ENCODE measurements at regions not wholly inside any gene's neighbourhood (a gene's known extent, or its start where the extent isn't known, plus 50 kb on each side); places are given as distances from the start of the nearest gene placed in this dataset.

DNA sequence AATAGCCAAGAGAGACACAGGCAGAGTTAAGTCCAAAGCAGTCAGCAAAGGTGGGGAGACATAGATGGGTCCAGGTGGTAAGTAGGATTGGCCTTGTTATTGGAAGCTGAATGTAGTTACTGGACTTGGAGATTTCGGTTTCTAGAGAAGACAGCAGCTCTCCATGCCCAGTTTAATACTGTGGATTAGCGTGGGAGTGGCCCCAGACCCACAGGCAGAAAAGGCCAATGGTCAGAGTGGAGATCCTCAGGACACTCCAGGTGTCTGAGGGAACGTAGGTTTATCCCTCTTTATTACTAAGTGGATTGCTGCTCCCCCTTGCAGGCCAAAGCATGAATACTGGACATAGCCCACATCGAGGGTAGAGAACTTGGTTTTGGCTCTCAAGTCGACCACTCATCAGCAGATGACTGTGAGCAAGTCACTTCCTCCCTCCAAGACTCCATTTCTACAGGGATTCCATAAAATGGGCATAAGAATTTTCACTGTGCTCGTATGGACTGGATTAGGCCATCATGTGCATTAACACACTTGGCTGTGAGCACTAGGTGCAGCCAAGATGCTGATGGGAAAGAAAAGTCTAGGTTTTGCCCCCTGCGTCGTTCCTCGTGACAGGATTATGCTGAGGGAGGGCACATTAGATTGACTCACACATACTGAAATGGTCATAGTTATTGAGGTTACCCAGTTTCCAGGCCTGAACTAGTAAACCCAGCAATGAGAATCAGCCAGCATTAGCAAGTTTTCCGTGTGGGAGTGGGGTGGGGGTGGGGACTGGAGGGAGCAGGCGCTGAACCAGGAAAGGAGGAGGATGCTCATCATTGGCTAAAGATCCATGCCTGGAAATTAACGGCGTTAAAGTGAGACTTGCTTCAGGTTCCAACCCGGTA, 225.2 kb upstream of the TPRG1 start:
- H3K36me3 ChIP-seq = no peaks in the 10 kb centered on the region
- no peak for DNase-seq (ENCODE audit: low spot score in 2 of 2)
- no peaks in the 10 kb centered on the region for H3K27me3 ChIP-seq
- peak overlapping the region; percentile 99 for H3K27ac ChIP-seq
- peaks cover 5 to 37% of the 10 kb centered on the region in 2 donors for H3K4me1 ChIP-seq
- intact Hi-C loops (cut with DNase I; ENCODE audit: low total_unique reads) = loop anchor here (5.0 kb wide), 1 partner anchor 1204 kb away; no protein-coding TSS in a partner anchor
- H3K9me3 ChIP-seq = no peaks in the 10 kb centered on the region
- TF ChIP-seq, protein P1, sequence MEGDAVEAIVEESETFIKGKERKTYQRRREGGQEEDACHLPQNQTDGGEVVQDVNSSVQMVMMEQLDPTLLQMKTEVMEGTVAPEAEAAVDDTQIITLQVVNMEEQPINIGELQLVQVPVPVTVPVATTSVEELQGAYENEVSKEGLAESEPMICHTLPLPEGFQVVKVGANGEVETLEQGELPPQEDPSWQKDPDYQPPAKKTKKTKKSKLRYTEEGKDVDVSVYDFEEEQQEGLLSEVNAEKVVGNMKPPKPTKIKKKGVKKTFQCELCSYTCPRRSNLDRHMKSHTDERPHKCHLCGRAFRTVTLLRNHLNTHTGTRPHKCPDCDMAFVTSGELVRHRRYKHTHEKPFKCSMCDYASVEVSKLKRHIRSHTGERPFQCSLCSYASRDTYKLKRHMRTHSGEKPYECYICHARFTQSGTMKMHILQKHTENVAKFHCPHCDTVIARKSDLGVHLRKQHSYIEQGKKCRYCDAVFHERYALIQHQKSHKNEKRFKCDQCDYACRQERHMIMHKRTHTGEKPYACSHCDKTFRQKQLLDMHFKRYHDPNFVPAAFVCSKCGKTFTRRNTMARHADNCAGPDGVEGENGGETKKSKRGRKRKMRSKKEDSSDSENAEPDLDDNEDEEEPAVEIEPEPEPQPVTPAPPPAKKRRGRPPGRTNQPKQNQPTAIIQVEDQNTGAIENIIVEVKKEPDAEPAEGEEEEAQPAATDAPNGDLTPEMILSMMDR (IDR thresholded peaks at IDR 0.05) = no peak
- TF ChIP-seq POLR2A (IDR thresholded peaks at IDR 0.05) (no peak), POLR2AphosphoS5 (IDR thresholded peaks at IDR 0.05) (peak in 1 of 3 donors; percentile 46)
- H3K4me3 ChIP-seq = peak overlapping the region; percentile 32 to 65 (median 61)

DNA sequence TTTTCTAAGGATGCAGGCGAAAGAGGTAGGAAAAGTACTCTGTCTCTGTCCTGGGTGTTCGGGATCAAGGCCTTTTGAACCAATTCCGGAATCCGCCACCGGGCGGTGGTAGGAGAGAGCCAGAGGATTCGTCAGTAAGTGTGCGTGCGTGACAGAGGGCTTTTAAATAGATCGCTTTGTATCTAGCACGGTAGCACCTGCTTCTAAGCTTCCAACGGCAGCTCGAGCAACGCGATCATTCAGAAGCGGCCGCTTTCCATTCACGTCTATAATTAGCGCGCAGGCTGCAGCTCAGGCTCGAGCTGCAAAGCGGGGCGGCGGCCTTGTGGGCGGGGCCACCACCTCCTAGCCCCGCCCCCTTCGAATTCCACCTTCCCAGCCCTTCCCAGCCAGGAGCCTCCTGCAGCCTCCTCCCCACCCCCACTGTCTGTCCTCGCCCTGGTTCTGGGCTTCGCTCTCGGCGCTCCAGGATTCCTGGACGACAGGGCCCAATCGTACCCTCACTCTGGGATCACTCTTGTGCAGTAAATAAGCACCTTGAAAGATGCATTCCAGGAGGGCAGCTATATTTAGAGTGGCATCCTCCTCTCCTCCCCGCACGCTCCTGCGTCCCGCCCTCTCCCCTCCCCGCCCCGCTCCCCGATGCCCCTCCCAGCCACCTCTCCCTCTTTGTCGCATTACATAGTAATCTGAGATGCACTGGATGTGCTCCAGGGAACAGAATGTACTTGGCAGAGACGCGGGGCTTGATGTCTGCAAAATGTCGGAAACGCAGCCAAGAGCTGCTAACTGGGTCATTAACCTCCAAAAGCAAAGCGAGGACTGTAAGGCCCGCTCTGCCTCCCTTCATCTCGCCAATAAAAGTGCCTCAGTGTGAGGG, 224.1 kb upstream of the TPRG1 start:
- Histone ChIP-seq H3K4me3 (peak overlapping the region; percentile 32 to 65 (median 61)), H3K27me3 (no peaks in the 10 kb centered on the region), H3K36me3 (no peaks in the 10 kb centered on the region), H3K27ac (peak overlapping the region; percentile 99), H3K4me1 (peaks cover 5 to 37% of the 10 kb centered on the region in 2 donors), H3K9me3 (no peaks in the 10 kb centered on the region)
- peak; percentile 95 to 98 for DNase-seq (ENCODE audit: low spot score in 2 of 2)
- peak; percentile 96 to 99 (median 99) for TF ChIP-seq POLR2AphosphoS5 (IDR thresholded peaks at IDR 0.05)
- TF ChIP-seq, protein P1 (IDR thresholded peaks at IDR 0.05) = peak; percentile 61 to 82 (median 69)
- peak; percentile 54 for TF ChIP-seq POLR2A (IDR thresholded peaks at IDR 0.05)
- intact Hi-C loops (cut with DNase I; ENCODE audit: low total_unique reads) = loop anchor here (5.0 kb wide), 1 partner anchor 1205 kb away; no protein-coding TSS in a partner anchor

DNA sequence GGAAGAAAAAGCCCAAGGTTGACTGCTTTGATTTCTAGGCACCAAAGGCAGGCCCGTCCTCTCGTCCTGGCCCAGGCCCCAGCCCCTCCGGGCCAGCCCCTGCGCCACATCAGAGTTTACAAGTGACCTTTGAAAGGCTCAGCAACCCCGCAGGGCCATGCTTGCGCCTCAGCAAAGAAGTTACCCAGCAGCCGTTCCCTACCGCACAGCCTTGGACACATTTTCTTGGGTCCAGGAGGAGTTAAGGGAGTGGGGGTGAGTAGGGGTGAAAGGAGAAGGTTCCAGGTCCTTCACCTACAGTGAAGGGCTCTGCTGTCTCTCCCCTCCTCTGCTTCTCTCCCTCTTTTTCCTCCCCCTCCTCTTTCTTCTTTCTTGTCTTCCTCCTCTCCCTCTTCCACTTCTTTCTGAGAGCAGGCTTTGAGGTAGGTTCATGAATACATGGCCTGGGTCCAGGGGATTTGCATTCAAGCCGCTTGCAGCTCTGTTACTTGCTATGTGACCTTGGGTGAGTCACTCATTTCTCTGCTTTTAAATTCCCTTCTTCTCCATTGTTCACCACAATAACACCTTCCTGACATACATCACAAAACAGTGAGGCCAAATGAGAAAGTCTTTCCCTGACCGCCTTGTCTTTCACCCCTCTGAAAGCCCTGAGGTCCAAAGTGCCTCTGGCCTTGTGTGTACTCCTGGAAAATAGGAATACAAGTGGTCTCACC, 223.3 kb upstream of the TPRG1 start:
- DNase-seq (ENCODE audit: low spot score in 2 of 2) = peak in 1 of 2 donors; percentile 60
- no peaks in the 10 kb centered on the region for H3K36me3 ChIP-seq
- peaks cover 5 to 37% of the 10 kb centered on the region in 2 donors for H3K4me1 ChIP-seq
- intact Hi-C loops (cut with DNase I; ENCODE audit: low total_unique reads) = loop anchor here (5.0 kb wide), 1 partner anchor 1206 kb away; no protein-coding TSS in a partner anchor
- H3K27ac ChIP-seq = peak overlapping the region; percentile 99
- H3K4me3 ChIP-seq = peak overlapping the region; percentile 4 to 65 (median 61)
- no peaks in the 10 kb centered on the region for H3K9me3 ChIP-seq
- no peaks in the 10 kb centered on the region for H3K27me3 ChIP-seq
- TF ChIP-seq POLR2A (IDR thresholded peaks at IDR 0.05) (no peak), POLR2AphosphoS5 (IDR thresholded peaks at IDR 0.05) (peak in 1 of 3 donors; percentile 5)

DNA sequence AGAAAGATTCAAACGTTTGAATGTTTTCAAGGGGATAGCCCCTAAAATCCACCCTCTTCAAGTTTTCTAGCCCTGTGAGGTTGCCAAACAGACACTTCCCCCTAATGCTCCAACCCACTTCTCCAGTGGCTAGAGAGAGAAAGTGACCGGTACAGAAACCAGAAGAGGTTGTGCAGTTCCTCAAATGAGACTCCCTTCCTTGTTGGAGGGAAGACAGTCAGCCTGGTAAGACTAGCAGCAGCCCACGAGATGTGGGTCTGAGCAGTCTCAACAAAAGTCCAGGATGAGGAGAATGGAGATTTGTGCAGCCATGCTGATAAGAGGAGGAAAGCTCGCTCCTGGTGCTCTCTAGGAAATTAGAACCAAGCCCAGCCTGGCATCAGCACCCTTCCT, 222.8 kb upstream of the TPRG1 start:
- no peak for DNase-seq (ENCODE audit: low spot score in 2 of 2)
- Histone ChIP-seq H3K36me3 (no peaks in the 10 kb centered on the region), H3K9me3 (no peaks in the 10 kb centered on the region), H3K27ac (peak overlapping the region; percentile 99), H3K27me3 (no peaks in the 10 kb centered on the region), H3K4me1 (peaks cover 5 to 37% of the 10 kb centered on the region in 2 donors), H3K4me3 (peak overlapping the region; percentile 4 to 65 (median 61))
- intact Hi-C loops (cut with DNase I; ENCODE audit: low total_unique reads) = loop anchor here (5.0 kb wide), 1 partner anchor 1207 kb away; no protein-coding TSS in a partner anchor
- TF ChIP-seq, protein P1 (IDR thresholded peaks at IDR 0.05) = no peak
- TF ChIP-seq POLR2AphosphoS5 (IDR thresholded peaks at IDR 0.05) = no peak
- TF ChIP-seq POLR2A (IDR thresholded peaks at IDR 0.05) = no peak

DNA sequence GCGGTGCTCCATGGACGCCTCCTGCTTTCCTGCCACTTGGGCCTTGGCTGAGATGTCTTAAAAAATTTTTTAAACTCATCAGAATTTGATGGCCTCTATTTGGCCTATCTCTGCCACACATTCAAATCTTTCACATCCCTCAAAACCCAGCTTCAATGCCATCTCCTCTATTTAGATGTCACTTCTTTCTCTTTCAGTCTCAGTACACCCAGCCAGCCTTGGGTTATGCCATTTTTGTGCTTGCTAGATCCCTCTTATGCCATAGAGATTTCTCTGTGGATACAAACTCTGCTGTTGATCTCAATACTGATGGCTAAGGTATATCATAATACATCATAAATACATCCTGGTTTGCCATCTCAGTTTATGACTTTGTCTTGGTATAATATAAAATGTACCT, 222.3 kb upstream of the TPRG1 start:
- intact Hi-C loops (cut with DNase I; ENCODE audit: low total_unique reads) = loop anchor here (5.0 kb wide), 1 partner anchor 1207 kb away; no protein-coding TSS in a partner anchor
- Histone ChIP-seq H3K27me3 (no peaks in the 10 kb centered on the region), H3K9me3 (no peaks in the 10 kb centered on the region), H3K27ac (peak overlapping the region; percentile 99), H3K36me3 (no peaks in the 10 kb centered on the region), H3K4me3 (peak overlapping the region in 1 of 3 donors; percentile 65), H3K4me1 (peaks cover 5 to 36% of the 10 kb centered on the region in 2 donors)
- no peak for DNase-seq (ENCODE audit: low spot score in 2 of 2)
- TF ChIP-seq POLR2AphosphoS5 (IDR thresholded peaks at IDR 0.05) (no peak), POLR2A (IDR thresholded peaks at IDR 0.05) (no peak)
- TF ChIP-seq, protein P1 (IDR thresholded peaks at IDR 0.05) = no peak

Measured in breast epithelium (tissue), 4 donors.